ENCODE measurements at regions not wholly inside any gene's neighbourhood (a gene's known extent, or its start where the extent isn't known, plus 50 kb on each side); places are given as distances from the start of the nearest gene placed in this dataset.

GRCh38 chr2:223357076-223357475 lies 245.1 kb downstream of the SCG2 start:
- TF ChIP-seq CTCF (IDR thresholded peaks at IDR 0.05) (no peak), EZH2 (IDR thresholded peaks at IDR 0.05; ENCODE audit: borderline replicate concordance, insufficient read depth, low read depth, low read length, poor library complexity, severe bottlenecking) (no peak)

Measured in B cell (primary cell).